Thoracic aorta (tissue), 2 donors: ENCODE measurements at regions not wholly inside any gene's neighbourhood (a gene's known extent, or its start where the extent isn't known, plus 50 kb on each side); places are given as distances from the start of the nearest gene placed in this dataset.
"Not testable (repeated sequence)": the region's sequence is repeated elsewhere in the genome, so short reads cannot be mapped to it uniquely, and the experiment has no call there.

Experiments used
- ATAC-seq: fragments of 150-250 bp; one replicate; pipeline ENCODE4 v1.8.0; 2017; ENCODE audit warnings: low read depth; ENCODE audit not compliant: insufficient number of reproducible peaks, low FRiP score
- DNase-seq: peaks from one replicate; pipeline ENCODE4 v3.0.0-alpha.2; 2020; ENCODE audit warnings: low spot score
- H3K27ac ChIP-seq, 2 donors: fragments of 200-600 bp; sonication (generic); 1 replicate in 1 of 2; 2 replicates in 1 of 2; pipeline ENCODE4 v1.5.1; 2016; ENCODE audit warnings: mild to moderate bottlenecking in 2 of 2, moderate library complexity in 2 of 2
- H3K27me3 ChIP-seq: fragments of 200-600 bp; sonication (generic); replicated peaks from 2 replicates; pipeline ENCODE4 v1.6.0; 2016; ENCODE audit warnings: mild to moderate bottlenecking; ENCODE audit not compliant: insufficient read depth
- H3K36me3 ChIP-seq: fragments of 200-600 bp; sonication (generic); one replicate; pipeline ENCODE4 v1.5.1; 2016
- H3K4me1 ChIP-seq, 2 donors: fragments of 200-600 bp; sonication (generic); 1 replicate in 1 of 2; 2 replicates in 1 of 2; pipeline versions ENCODE4 v1.5.1 to v1.6.0; 2016; ENCODE audit warnings: low read depth in 2 of 2, mild to moderate bottlenecking in 1 of 2; ENCODE audit not compliant: control insufficient read depth in 1 of 2
- H3K4me3 ChIP-seq: fragments of 200-600 bp; sonication (generic); 2 replicates; pipeline ENCODE4 v1.5.1; 2016; ENCODE audit warnings: mild to moderate bottlenecking
- H3K9me3 ChIP-seq: fragments of 200-600 bp; sonication (generic); 2 replicates; pipeline ENCODE4 v1.5.1; 2016
- TF ChIP-seq, protein P1 (sequence below): fragments of 200-600 bp; sonication (generic); IDR thresholded peaks from one replicate; pipeline ENCODE4 v1.5.1; 2019; ENCODE audit warnings: antibody characterized with exemption

DNA sequence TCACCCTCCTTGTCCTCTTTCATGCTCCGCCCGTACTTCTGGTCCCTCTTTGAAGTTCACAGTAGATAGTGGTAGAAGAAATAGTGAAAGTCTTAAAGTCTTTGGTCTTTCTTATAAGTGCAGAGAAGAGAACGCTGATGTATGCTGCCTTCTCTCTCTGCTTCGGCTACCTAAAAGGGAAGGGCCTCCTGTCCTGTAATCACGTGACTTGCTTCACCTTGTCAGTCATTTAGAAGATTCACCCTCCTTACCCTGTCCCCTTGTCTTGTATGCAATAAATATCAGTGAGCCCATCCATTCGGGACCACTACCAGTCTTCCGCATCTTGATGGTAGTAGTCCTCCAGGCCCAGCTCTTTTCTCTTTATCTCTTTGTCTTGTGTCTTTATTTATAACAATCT, 144.6 kb downstream of the ARL4C start:
- Histone ChIP-seq H3K4me3 (no peak overlapping the region), H3K36me3 (no peaks in the 10 kb centered on the region), H3K27me3 (no peaks in the 10 kb centered on the region), H3K4me1 (no peaks in the 10 kb centered on the region), H3K9me3 (peaks cover 12% of the 10 kb centered on the region), H3K27ac (no peak overlapping the region)
- DNase-seq (no peak), ATAC-seq (no peak)
- TF ChIP-seq, protein P1, sequence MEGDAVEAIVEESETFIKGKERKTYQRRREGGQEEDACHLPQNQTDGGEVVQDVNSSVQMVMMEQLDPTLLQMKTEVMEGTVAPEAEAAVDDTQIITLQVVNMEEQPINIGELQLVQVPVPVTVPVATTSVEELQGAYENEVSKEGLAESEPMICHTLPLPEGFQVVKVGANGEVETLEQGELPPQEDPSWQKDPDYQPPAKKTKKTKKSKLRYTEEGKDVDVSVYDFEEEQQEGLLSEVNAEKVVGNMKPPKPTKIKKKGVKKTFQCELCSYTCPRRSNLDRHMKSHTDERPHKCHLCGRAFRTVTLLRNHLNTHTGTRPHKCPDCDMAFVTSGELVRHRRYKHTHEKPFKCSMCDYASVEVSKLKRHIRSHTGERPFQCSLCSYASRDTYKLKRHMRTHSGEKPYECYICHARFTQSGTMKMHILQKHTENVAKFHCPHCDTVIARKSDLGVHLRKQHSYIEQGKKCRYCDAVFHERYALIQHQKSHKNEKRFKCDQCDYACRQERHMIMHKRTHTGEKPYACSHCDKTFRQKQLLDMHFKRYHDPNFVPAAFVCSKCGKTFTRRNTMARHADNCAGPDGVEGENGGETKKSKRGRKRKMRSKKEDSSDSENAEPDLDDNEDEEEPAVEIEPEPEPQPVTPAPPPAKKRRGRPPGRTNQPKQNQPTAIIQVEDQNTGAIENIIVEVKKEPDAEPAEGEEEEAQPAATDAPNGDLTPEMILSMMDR: no peak

DNA sequence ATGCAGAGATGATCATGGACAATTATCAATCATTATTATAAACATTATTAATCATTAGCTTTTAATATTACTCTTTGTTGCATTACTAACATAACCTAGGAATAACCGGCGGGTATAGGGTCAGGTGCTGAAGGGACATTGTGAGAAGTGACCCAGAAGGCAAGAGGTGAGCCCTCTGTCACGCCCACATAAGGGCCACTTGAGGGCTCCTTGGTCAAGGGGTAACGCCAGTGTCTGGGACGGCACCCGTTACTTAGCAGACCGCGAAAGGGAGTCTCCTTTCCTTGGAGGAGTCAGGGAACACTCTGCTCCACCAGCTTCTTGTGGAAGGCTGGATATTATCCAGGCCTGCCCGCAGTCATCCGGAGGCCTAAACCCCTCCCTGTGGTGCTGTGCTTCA, 145.0 kb downstream of the ARL4C start:
- not testable (repeated sequence) for H3K4me3 ChIP-seq, H3K27me3 ChIP-seq, DNase-seq, H3K4me1 ChIP-seq, H3K27ac ChIP-seq, ATAC-seq, H3K36me3 ChIP-seq
- peaks cover 12% of the 10 kb centered on the region for H3K9me3 ChIP-seq

DNA sequence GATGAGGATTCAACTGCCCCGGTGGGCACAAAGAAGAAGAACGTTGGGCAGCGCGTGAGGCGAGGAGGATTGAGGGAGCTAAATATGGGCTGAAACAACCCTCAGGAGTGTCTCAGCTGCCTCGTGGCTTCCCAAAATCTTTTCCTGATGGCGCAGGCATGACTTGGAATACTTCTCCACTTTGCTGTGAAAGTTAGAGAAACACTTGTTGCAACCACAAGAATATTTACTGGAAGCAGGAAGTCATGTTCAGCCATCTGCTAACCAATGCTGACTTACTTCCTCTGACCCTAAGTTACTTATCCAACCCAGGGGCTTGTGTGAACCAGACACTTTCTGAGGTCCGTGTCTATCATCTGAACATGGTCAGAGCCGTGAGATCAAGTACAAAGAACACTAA, 148.8 kb downstream of the ARL4C start:
- Histone ChIP-seq H3K27me3 (no peaks in the 10 kb centered on the region), H3K27ac (no peak overlapping the region), H3K4me3 (no peak overlapping the region), H3K9me3 (peaks cover 8% of the 10 kb centered on the region), H3K4me1 (no peaks in the 10 kb centered on the region), H3K36me3 (no peaks in the 10 kb centered on the region)
- DNase-seq (no peak), ATAC-seq (no peak)
- TF ChIP-seq, protein P1: no peak

GRCh38 chr2:234345921-234346320, 151.0 kb downstream of the ARL4C start:
- TF ChIP-seq, protein P1: no peak
- no peaks in the 10 kb centered on the region for H3K27me3 ChIP-seq

DNA sequence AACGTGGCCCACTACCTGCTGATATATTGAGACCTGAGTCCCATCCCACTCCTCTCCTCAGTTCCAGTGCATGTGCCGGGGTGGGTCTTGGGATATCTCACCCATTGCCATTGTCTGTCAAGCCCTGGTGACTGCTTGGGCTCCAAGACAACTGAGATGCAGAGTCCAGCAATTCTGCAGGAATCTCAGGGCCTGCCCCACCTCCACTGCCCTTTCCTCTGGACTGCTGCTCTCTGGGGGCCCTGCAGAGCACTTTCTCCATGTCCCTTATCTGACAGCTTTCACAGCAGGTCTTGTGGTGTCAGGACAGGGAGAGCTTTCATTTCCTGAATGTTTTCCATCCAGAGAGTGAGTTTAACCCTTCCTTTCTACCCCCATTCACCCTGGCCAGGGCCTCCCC, 152.9 kb downstream of the ARL4C start:
- Histone ChIP-seq H3K27me3 (no peaks in the 10 kb centered on the region), H3K36me3 (no peaks in the 10 kb centered on the region), H3K9me3 (no peaks in the 10 kb centered on the region), H3K4me3 (no peak overlapping the region), H3K27ac (no peak overlapping the region), H3K4me1 (no peaks in the 10 kb centered on the region)
- ATAC-seq: no peak
- TF ChIP-seq, protein P1: no peak
- no peak for DNase-seq

More at GRCh38 chr2:234345921-234346320, 151.0 kb downstream of the ARL4C start:
- no peaks in the 10 kb centered on the region for H3K36me3 ChIP-seq
- no peaks in the 10 kb centered on the region for H3K9me3 ChIP-seq
- H3K27ac ChIP-seq: no peak overlapping the region
- DNase-seq: no peak
- ATAC-seq: no peak
- no peak overlapping the region for H3K4me3 ChIP-seq
- no peaks in the 10 kb centered on the region for H3K4me1 ChIP-seq

- Histone ChIP-seq H3K36me3 (no peaks in the 10 kb centered on the region), H3K4me1 (no peaks in the 10 kb centered on the region), H3K4me3 (no peak overlapping the region), H3K27me3 (no peaks in the 10 kb centered on the region), H3K9me3 (no peaks in the 10 kb centered on the region), H3K27ac (no peak overlapping the region)
- DNase-seq (no peak), ATAC-seq (no peak)
- TF ChIP-seq, protein P1: no peak
Measured at GRCh38 chr2:234343372-234343771, 153.5 kb downstream of the ARL4C start.
